GM12873 (cell line): ENCODE measurements at regions not wholly inside any gene's neighbourhood (a gene's known extent, or its start where the extent isn't known, plus 50 kb on each side); places are given as distances from the start of the nearest gene placed in this dataset.

Experiments
- CTCF ChIP-seq: IDR thresholded peaks from 2 replicates; pipeline ENCODE4 v1.5.1; 2012; ENCODE audit warnings: low read depth, mild to moderate bottlenecking, moderate library complexity, low read length, control low read depth; ENCODE audit not compliant: insufficient read depth; ENCODE audit errors: missing control alignments

- TF ChIP-seq CTCF: no peak
Observed at GRCh38 chr5:68087866-68088265, 127.7 kb upstream of the PIK3R1 start.

- TF ChIP-seq CTCF: no peak
Observed at GRCh38 chr5:68086857-68087256, 128.7 kb upstream of the PIK3R1 start.

GRCh38 chr5:68086439-68086838 is 129.1 kb upstream of the PIK3R1 start:
- no peak for TF ChIP-seq CTCF

- TF ChIP-seq CTCF: no peak
Observed at GRCh38 chr5:68084396-68084795, 131.2 kb upstream of the PIK3R1 start.

- no peak for TF ChIP-seq CTCF
Observed at GRCh38 chr5:68080282-68081050, 135.1 kb upstream of the PIK3R1 start.

- no peak for TF ChIP-seq CTCF
Observed at GRCh38 chr5:68077349-68077894, 138.1 kb upstream of the PIK3R1 start.

- TF ChIP-seq CTCF: no peak
Observed at GRCh38 chr5:68074633-68075032, 140.9 kb upstream of the PIK3R1 start.
